Stomach (tissue), 8 donors: ENCODE measurements at regions not wholly inside any gene's neighbourhood (a gene's known extent, or its start where the extent isn't known, plus 50 kb on each side); places are given as distances from the start of the nearest gene placed in this dataset.

ENCODE experiments used
- DNase-seq, 2 donors: peaks; one replicate each; pipeline versions ENCODE4 v3.0.0 to v3.0.0-alpha.2; 2013 to 2019
- H3K27ac ChIP-seq, 5 donors: fragments of 200-600 bp in 4 of 5; sonication (generic) in 4 of 5; one replicate each; pipeline ENCODE4 v1.5.1; 2013 to 2019; ENCODE audit warnings: mild to moderate bottlenecking in 1 of 5, moderate library complexity in 1 of 5
- H3K27me3 ChIP-seq, 3 donors: fragments of 200-600 bp; sonication (generic); one replicate each; pipeline ENCODE4 v1.5.1; 2017 to 2019; ENCODE audit warnings: mixed run types in 1 of 3
- H3K36me3 ChIP-seq, 4 donors: fragments of 200-600 bp; sonication (generic); 1 replicate in 3 of 4; 2 replicates in 1 of 4; pipeline ENCODE4 v1.5.1; 2016 to 2019
- H3K4me1 ChIP-seq, 4 donors: fragments of 200-600 bp; sonication (generic); one replicate each; pipeline ENCODE4 v1.5.1; 2016 to 2019
- H3K4me3 ChIP-seq, 4 donors: fragments of 200-600 bp; sonication (generic) in 3 of 4; one replicate each; pipeline ENCODE4 v1.5.1; 2016 to 2019; ENCODE audit warnings: mild to moderate bottlenecking in 1 of 4
- H3K9me3 ChIP-seq, 4 donors: fragments of 200-600 bp; sonication (generic); one replicate each; pipeline ENCODE4 v1.5.1; 2016 to 2019
- EP300 ChIP-seq: sonication (generic); formaldehyde crosslinking; IDR thresholded peaks from one replicate; pipeline ENCODE4 v1.6.1; 2017; ENCODE audit warnings: antibody characterized with exemption
- POLR2A ChIP-seq, 4 donors: fragments of 450-650 bp; IDR thresholded peaks; one replicate each; pipeline ENCODE4 v1.6.1; 2016; ENCODE audit warnings: antibody characterized with exemption in 4 of 4, control low read depth in 2 of 4, mild to moderate bottlenecking in 1 of 4, moderate library complexity in 1 of 4
- POLR2AphosphoS5 ChIP-seq, 3 donors: sonication (generic); formaldehyde crosslinking; IDR thresholded peaks; one replicate each; pipeline ENCODE4 v1.6.1; 2016; ENCODE audit warnings: antibody characterized with exemption in 3 of 3
- WGBS, 5 donors: extraction: QIAGEN DNeasy Blood & Tissue Kit in 3 of 5; methylation state at CpG; one replicate each; pipeline versions ENCODE4 v1.1.5 to v1.1.7; 2013 to 2018; 5-methylcytosine and 5-hydroxymethylcytosine counted together
- intact Hi-C: fragments of 100-400 bp; cut with DNase I; formaldehyde crosslinking; loops from one replicate; pipeline ENCODE4 v1.15.1; 2023; ENCODE audit warnings: low total_unique reads
- small RNA-seq, 4 donors: library from RNA; depleted of rRNA; stranded (forward); fragments of <200 nt; gene quantifications; one replicate each; pipeline ENCODE3, GENCODE V24; 2016
- TF ChIP-seq, protein P1 (sequence below), 7 experiments: fragments of 450-650 bp in 4 of 7; fragments of 200-600 bp in 3 of 7; sonication (generic) in 3 of 7; IDR thresholded peaks; one replicate each; pipeline ENCODE4 v1.5.1; 2016 to 2019; ENCODE audit warnings: antibody characterized with exemption in 7 of 7, control low read depth in 2 of 7, mild to moderate bottlenecking in 1 of 7
- donor health status: healthy with polysubstance abuse.
- donor health status: Bipolar disorder and iron deficiency.
- donor health status: healthy.

DNA sequence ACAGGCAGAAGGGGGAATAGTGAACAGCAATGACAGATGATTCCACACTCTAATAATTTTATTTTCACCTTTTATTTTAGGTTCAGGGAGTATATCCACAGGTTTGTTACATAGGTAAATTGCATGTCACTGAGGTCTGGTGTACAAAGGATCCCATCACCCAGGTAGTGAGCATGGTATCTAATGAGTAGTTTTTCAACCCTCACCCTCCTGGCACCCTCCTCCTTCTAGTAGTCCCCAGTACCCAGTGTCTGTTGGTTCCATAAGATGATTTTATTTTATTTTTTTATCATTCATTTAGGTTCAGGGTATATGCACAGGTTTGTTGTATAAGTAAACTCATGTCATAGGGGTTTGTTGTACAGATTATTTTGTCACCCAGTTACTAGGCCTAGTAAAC lies 58.6 kb upstream of the UGT8 start:
- H3K9me3 ChIP-seq: no peaks in the 10 kb centered on the region
- H3K4me1 ChIP-seq: peaks cover 0 to 4% (median 0%) of the 10 kb centered on the region in 4 donors
- TF ChIP-seq EP300: no peak
- TF ChIP-seq POLR2AphosphoS5 (IDR thresholded peaks at IDR 0.05): no peak
- TF ChIP-seq, protein P1, sequence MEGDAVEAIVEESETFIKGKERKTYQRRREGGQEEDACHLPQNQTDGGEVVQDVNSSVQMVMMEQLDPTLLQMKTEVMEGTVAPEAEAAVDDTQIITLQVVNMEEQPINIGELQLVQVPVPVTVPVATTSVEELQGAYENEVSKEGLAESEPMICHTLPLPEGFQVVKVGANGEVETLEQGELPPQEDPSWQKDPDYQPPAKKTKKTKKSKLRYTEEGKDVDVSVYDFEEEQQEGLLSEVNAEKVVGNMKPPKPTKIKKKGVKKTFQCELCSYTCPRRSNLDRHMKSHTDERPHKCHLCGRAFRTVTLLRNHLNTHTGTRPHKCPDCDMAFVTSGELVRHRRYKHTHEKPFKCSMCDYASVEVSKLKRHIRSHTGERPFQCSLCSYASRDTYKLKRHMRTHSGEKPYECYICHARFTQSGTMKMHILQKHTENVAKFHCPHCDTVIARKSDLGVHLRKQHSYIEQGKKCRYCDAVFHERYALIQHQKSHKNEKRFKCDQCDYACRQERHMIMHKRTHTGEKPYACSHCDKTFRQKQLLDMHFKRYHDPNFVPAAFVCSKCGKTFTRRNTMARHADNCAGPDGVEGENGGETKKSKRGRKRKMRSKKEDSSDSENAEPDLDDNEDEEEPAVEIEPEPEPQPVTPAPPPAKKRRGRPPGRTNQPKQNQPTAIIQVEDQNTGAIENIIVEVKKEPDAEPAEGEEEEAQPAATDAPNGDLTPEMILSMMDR (IDR thresholded peaks at IDR 0.05): no peak
- H3K27me3 ChIP-seq: no peaks in the 10 kb centered on the region
- DNase-seq: no peak
- no peak overlapping the region for H3K4me3 ChIP-seq
- H3K27ac ChIP-seq: no peak overlapping the region
- H3K36me3 ChIP-seq: no peaks in the 10 kb centered on the region
- intact Hi-C loops: no loop called here

DNA sequence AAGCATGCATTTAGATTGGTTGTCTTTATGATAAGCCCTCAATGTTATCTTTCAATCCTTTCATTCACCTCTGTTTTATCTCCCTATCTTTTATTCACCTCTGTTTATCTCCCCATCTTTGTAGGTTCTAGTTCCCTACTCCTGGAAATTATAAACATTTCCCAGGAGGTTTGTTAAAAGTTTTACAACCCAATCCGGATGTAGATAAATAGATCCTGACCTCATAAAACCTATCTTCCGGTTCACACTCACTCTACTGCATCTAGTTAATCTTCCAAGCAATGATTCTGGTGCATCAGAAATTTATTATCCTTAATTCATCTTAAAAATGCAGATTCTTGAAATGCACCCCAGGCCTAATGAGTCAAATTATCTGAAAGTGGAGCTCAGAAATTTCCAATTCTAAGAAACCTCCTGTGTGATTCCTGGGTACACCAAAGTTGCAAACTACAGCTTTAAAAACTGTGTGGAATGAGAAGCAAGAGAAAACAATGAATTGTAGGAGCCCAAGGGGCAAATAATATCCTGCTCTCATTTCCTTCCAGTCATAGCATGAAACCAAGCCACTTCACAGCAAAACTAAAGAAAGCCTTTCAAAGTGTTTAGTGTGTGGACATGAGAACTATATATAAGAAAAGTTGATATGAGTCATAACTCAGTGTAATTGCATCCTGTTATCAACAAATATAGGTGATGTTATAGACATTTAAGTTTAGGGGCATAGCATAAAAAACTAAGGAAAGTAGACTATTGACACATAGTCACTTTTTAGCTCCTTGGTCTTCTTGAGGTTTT lies 51.1 kb upstream of the UGT8 start:
- intact Hi-C loops: no loop called here
- H3K4me1 ChIP-seq: no peaks in the 10 kb centered on the region
- TF ChIP-seq POLR2AphosphoS5 (IDR thresholded peaks at IDR 0.05): no peak
- TF ChIP-seq, protein P1 (IDR thresholded peaks at IDR 0.05): no peak
- TF ChIP-seq EP300: no peak
- TF ChIP-seq POLR2A (IDR thresholded peaks at IDR 0.05): no peak
- H3K9me3 ChIP-seq: no peaks in the 10 kb centered on the region
- DNase-seq: no peak
- no peak overlapping the region for H3K4me3 ChIP-seq
- H3K36me3 ChIP-seq: no peaks in the 10 kb centered on the region
- no peak overlapping the region for H3K27ac ChIP-seq
- WGBS, 5 donors: 48 to 75% (median 57%) methylated on average over 2 of the region's 2 CpGs
- H3K27me3 ChIP-seq: no peaks in the 10 kb centered on the region

Small RNA genes lying in the stretch of these regions (small RNA-seq; reads per million reads assigned to genes)
- 0 reads per million in 4 donors for gene AC093815.1
